DND-41 (cell line): ENCODE measurements at regions not wholly inside any gene's neighbourhood (a gene's known extent, or its start where the extent isn't known, plus 50 kb on each side); places are given as distances from the start of the nearest gene placed in this dataset.

Experiments
- ATAC-seq: fragments of 200-7000 bp; cut with Tn5 transposase; 3 replicates; pipeline ENCODE4 v1.9.1; 2021; ENCODE audit warnings: low read depth; ENCODE audit not compliant: insufficient read depth
- DNase-seq: peaks from one replicate; pipeline ENCODE4 v3.0.0-alpha.2; 2020
- H2AFZ ChIP-seq: 2 replicates; pipeline ENCODE4 v1.6.0; 2012; ENCODE audit warnings: low read depth, low read length
- H3K27ac ChIP-seq: 2 replicates; pipeline ENCODE4 v1.5.1; 2012; ENCODE audit warnings: low read length, inconsistent platforms
- H3K27me3 ChIP-seq: fragments of 200-600 bp; sonication (generic); 2 replicates; pipeline ENCODE4 v1.6.0; 2012; ENCODE audit warnings: low read length, mild to moderate bottlenecking, inconsistent platforms; ENCODE audit not compliant: insufficient read depth, poor library complexity
- H3K36me3 ChIP-seq: 2 replicates; pipeline ENCODE4 v1.5.1; 2012; ENCODE audit warnings: low read length, inconsistent platforms; ENCODE audit not compliant: insufficient read depth
- H3K4me1 ChIP-seq: 2 replicates; pipeline ENCODE4 v1.5.1; 2012; ENCODE audit warnings: mild to moderate bottlenecking, low read length; ENCODE audit not compliant: insufficient read depth
- H3K4me2 ChIP-seq: 2 replicates; pipeline ENCODE4 v1.6.0; 2012; ENCODE audit warnings: mild to moderate bottlenecking, moderate library complexity, low read length, inconsistent platforms; ENCODE audit not compliant: insufficient read depth
- H3K4me3 ChIP-seq, 2 experiments: fragments of 200-600 bp in 1 of 2; shearing (Covaris generic) in 1 of 2; 2 replicates each; pipeline ENCODE4 v1.5.1; 2012 to 2016; ENCODE audit warnings: inconsistent platforms in 2 of 2, low read length in 2 of 2, mild to moderate bottlenecking in 2 of 2, low read depth in 1 of 2, moderate library complexity in 1 of 2
- H3K79me2 ChIP-seq: 2 replicates; pipeline ENCODE4 v1.6.0; 2012; ENCODE audit warnings: low read length, inconsistent platforms; ENCODE audit not compliant: insufficient read depth
- H3K9ac ChIP-seq: 2 replicates; pipeline ENCODE4 v1.6.0; 2012; ENCODE audit warnings: low read depth, mild to moderate bottlenecking, inconsistent platforms, low read length, moderate library complexity
- H3K9me3 ChIP-seq: 2 replicates; pipeline ENCODE4 v1.5.1; 2012; ENCODE audit warnings: low read length, moderate library complexity, mild to moderate bottlenecking, inconsistent platforms; ENCODE audit not compliant: insufficient read depth, severe bottlenecking
- H4K20me1 ChIP-seq: 2 replicates; pipeline ENCODE4 v1.6.0; 2012; ENCODE audit warnings: low read length; ENCODE audit not compliant: insufficient read depth
- EZH2 ChIP-seq: IDR thresholded peaks from 3 replicates; pipeline ENCODE4 v1.6.1; 2012; ENCODE audit warnings: borderline replicate concordance, low read depth, mild to moderate bottlenecking, moderate library complexity, low read length, inconsistent platforms; ENCODE audit not compliant: severe bottlenecking
- TF ChIP-seq, protein P1 (sequence below): IDR thresholded peaks from 2 replicates; pipeline ENCODE4 v1.5.1; 2012; ENCODE audit warnings: borderline replicate concordance, low read length, moderate library complexity, mild to moderate bottlenecking; ENCODE audit not compliant: poor library complexity, severe bottlenecking; ENCODE audit errors: extremely low read depth

DNA sequence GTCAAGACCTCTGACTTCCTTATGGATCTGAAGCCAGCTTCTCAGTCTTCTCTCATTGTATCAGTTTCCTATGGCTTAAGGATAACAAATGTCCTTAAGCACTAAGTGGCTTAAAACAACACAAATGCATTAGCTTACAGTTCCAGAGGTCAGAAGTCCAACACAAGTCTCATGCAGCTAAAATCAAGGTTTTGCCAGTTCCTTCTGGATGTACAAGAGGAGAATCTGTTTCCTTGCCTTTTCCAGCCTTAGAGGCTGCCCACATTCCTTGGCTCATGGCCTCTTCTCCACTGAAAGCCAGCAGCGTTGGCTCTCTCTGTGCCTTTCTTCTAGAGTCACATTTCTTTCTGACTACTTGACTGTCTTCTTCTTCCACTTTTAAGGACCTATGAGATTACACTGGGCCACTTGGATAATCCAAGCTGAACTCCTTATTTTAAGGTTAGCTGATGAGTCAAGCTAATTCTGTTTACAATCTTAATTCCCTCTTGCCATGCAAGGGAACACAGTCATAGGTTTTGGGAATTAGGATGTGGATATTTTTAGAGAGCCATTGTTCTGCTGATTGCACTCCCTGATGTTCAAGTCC lies 179.0 kb downstream of the BCAS1 start:
- H3K27me3 ChIP-seq: no peaks in the 10 kb centered on the region
- TF ChIP-seq, protein P1, sequence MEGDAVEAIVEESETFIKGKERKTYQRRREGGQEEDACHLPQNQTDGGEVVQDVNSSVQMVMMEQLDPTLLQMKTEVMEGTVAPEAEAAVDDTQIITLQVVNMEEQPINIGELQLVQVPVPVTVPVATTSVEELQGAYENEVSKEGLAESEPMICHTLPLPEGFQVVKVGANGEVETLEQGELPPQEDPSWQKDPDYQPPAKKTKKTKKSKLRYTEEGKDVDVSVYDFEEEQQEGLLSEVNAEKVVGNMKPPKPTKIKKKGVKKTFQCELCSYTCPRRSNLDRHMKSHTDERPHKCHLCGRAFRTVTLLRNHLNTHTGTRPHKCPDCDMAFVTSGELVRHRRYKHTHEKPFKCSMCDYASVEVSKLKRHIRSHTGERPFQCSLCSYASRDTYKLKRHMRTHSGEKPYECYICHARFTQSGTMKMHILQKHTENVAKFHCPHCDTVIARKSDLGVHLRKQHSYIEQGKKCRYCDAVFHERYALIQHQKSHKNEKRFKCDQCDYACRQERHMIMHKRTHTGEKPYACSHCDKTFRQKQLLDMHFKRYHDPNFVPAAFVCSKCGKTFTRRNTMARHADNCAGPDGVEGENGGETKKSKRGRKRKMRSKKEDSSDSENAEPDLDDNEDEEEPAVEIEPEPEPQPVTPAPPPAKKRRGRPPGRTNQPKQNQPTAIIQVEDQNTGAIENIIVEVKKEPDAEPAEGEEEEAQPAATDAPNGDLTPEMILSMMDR: no peak
- no peak for TF ChIP-seq EZH2
- no peak overlapping the region for H3K4me2 ChIP-seq
- H3K27ac ChIP-seq: no peak overlapping the region
- H3K9ac ChIP-seq: no peak overlapping the region
- H2AFZ ChIP-seq: no peak overlapping the region
- peaks cover 11% of the 10 kb centered on the region for H3K4me1 ChIP-seq
- no peaks in the 10 kb centered on the region for H4K20me1 ChIP-seq
- DNase-seq: no peak
- no peaks in the 10 kb centered on the region for H3K79me2 ChIP-seq
- no peaks in the 10 kb centered on the region for H3K36me3 ChIP-seq
- no peak overlapping the region for H3K4me3 ChIP-seq
- H3K9me3 ChIP-seq: no peaks in the 10 kb centered on the region
- ATAC-seq: no peak

DNA sequence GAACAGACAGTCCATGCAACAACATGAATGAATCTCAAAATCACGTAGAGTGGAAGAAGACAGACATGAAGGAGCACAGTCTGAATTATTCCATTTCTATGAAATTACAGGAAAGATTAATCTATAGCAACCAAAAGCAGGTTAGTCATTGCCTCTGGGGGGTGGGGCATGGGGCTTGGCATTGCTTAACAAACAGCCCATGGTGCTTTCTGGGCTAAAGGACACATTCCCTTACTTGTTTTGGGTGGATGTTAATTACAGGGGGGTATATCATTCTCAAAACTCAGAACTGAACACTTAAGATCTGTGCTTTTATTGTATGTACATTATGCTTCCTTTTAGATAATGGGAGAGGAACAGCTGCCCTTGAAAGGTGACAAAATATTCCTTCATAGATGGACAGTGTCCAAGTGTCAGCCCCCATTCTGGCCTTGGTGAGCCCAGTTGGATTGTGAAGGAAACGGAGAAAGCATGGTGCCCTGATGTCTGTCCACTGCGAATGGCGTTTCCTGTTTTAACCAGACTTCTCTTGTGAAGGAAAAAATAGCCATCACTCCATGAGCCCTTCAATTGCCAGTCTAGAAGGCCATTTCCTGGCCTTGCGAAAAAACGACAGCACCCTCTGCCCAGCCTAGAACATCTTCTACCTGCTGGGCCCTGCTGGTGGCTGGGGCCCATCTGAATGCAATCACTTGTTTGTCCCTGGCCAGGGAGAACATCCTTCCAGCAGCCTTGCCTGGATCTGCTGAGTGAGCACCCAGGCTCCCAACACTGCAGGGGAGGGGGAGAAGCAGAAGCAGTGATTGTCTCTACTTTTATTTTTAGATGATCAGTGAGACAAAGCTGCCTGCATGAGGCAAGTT lies 179.7 kb downstream of the BCAS1 start:
- Histone ChIP-seq H3K4me2 (no peak overlapping the region), H3K79me2 (no peaks in the 10 kb centered on the region), H3K27ac (no peak overlapping the region), H2AFZ (no peak overlapping the region), H3K36me3 (no peaks in the 10 kb centered on the region), H3K4me1 (peaks cover 11% of the 10 kb centered on the region), H4K20me1 (no peaks in the 10 kb centered on the region), H3K4me3 (no peak overlapping the region), H3K9ac (no peak overlapping the region), H3K27me3 (no peaks in the 10 kb centered on the region), H3K9me3 (no peaks in the 10 kb centered on the region)
- ATAC-seq (no peak), DNase-seq (no peak)
- no peak for TF ChIP-seq EZH2
- TF ChIP-seq, protein P1: no peak

DNA sequence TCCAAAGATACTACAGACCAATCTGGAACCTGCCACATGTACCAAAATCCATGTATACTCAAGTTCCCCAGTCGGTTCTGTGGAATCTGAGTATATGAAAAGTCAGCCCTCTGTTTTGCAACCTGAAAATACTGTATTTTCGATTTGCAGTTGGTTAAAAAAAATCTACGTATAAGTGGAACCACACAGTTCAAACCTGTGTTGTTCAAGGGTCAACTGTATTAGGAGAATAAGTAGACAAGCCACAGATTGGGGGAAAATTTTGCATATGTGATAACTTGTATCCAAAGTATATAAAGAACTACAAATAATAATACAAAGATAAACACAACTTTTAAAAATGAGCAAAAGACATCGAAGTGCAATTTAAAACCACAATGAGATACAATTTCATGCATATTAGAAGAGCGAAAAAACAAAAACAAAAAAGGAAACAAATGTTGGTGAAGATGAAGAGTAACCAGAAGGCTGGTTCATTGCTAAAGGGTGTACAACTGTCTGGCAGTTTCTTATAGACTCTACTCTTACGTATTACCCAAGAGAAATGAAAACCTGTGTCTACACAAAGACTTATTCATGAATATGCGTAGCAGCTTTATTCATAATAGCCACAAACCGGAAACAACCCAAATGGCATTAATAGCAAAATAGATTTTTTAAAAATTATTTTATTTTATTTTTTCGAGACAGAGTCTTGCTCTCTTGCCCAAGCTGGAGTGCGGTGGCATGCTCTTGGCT lies 180.8 kb downstream of the BCAS1 start:
- peaks cover 16% of the 10 kb centered on the region for H3K4me1 ChIP-seq
- no peak overlapping the region for H2AFZ ChIP-seq

More for the DNA sequence above, 180.8 kb downstream of the BCAS1 start:
- TF ChIP-seq, protein P1: no peak
- no peak for TF ChIP-seq EZH2
- no peaks in the 10 kb centered on the region for H3K9me3 ChIP-seq
- ATAC-seq (no peak), DNase-seq (no peak)
- no peak overlapping the region for H3K9ac ChIP-seq
- no peaks in the 10 kb centered on the region for H3K36me3 ChIP-seq
- H3K27ac ChIP-seq: no peak overlapping the region
- H3K4me2 ChIP-seq: no peak overlapping the region
- H4K20me1 ChIP-seq: no peaks in the 10 kb centered on the region
- H3K4me3 ChIP-seq: no peak overlapping the region
- no peaks in the 10 kb centered on the region for H3K79me2 ChIP-seq
- H3K27me3 ChIP-seq: no peaks in the 10 kb centered on the region
